HepG2 (cell line): ENCODE measurements at regions not wholly inside any gene's neighbourhood (a gene's known extent, or its start where the extent isn't known, plus 50 kb on each side); places are given as distances from the start of the nearest gene placed in this dataset.

Source experiments
- JARID2 ChIP-seq: sonication (generic); formaldehyde crosslinking; IDR thresholded peaks from 2 replicates; pipeline ENCODE4 v1.8.1; 2023; ENCODE audit warnings: missing genetic modification reagents, inconsistent platforms; ENCODE audit not compliant: insufficient replicate concordance
- MAFK ChIP-seq, 2 experiments: IDR thresholded peaks in 1 of 2; conservative IDR thresholded peaks in 1 of 2; 2 replicates each; pipeline ENCODE4 v1.6.1; 2011; ENCODE audit warnings: improper control_type of control experiment in 2 of 2, low read length in 2 of 2
- TBP ChIP-seq: sonication (generic); formaldehyde crosslinking; IDR thresholded peaks from 2 replicates; pipeline ENCODE4 v1.5.0; 2020; ENCODE audit warnings: missing genetic modification reagents
- ZNF160 ChIP-seq: sonication (generic); formaldehyde crosslinking; IDR thresholded peaks from 2 replicates; pipeline ENCODE4 v1.8.0; 2022; ENCODE audit warnings: mild to moderate bottlenecking, inconsistent platforms, missing genetic modification reagents
- ZNF256 ChIP-seq: sonication (generic); formaldehyde crosslinking; conservative IDR thresholded peaks from 2 replicates; pipeline ENCODE4 v1.4.0; 2020; ENCODE audit warnings: missing genetic modification reagents
- TF ChIP-seq, protein P1 (sequence below): sonication (generic); formaldehyde crosslinking; IDR thresholded peaks from 2 replicates; pipeline ENCODE4 v1.5.0; 2020; ENCODE audit warnings: mild to moderate bottlenecking, missing genetic modification reagents, borderline replicate concordance
- TF ChIP-seq, protein P2 (sequence below): sonication (generic); formaldehyde crosslinking; IDR thresholded peaks from 2 replicates; pipeline ENCODE4 v1.4.0; 2020; ENCODE audit warnings: missing genetic modification reagents

DNA sequence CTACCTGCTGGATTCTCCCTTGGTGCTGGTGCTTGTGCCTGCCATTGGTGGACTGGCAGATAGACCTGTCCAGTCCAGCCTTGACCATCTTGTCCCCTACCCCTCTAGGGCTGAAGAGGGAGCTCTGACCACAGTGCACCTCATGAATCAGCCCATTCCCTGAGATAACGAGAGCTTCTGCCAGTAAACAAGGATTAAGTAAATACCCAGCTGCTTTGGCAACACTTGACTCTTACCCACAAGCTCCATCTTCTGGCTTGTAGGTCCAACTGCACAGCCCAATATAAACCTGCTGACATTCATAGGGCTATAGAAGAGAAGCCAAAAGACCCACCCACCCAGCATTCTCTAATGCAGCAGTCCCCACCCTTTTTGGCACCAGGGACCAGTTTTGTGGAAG is 186.4 kb downstream of the PIK3C3 start (continued):
- TF ChIP-seq, protein P1, sequence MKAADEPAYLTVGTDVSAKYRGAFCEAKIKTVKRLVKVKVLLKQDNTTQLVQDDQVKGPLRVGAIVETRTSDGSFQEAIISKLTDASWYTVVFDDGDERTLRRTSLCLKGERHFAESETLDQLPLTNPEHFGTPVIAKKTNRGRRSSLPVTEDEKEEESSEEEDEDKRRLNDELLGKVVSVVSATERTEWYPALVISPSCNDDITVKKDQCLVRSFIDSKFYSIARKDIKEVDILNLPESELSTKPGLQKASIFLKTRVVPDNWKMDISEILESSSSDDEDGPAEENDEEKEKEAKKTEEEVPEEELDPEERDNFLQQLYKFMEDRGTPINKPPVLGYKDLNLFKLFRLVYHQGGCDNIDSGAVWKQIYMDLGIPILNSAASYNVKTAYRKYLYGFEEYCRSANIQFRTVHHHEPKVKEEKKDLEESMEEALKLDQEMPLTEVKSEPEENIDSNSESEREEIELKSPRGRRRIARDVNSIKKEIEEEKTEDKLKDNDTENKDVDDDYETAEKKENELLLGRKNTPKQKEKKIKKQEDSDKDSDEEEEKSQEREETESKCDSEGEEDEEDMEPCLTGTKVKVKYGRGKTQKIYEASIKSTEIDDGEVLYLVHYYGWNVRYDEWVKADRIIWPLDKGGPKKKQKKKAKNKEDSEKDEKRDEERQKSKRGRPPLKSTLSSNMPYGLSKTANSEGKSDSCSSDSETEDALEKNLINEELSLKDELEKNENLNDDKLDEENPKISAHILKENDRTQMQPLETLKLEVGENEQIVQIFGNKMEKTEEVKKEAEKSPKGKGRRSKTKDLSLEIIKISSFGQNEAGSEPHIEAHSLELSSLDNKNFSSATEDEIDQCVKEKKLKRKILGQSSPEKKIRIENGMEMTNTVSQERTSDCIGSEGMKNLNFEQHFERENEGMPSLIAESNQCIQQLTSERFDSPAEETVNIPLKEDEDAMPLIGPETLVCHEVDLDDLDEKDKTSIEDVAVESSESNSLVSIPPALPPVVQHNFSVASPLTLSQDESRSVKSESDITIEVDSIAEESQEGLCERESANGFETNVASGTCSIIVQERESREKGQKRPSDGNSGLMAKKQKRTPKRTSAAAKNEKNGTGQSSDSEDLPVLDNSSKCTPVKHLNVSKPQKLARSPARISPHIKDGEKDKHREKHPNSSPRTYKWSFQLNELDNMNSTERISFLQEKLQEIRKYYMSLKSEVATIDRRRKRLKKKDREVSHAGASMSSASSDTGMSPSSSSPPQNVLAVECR, result no peak
- TF ChIP-seq, protein P2, sequence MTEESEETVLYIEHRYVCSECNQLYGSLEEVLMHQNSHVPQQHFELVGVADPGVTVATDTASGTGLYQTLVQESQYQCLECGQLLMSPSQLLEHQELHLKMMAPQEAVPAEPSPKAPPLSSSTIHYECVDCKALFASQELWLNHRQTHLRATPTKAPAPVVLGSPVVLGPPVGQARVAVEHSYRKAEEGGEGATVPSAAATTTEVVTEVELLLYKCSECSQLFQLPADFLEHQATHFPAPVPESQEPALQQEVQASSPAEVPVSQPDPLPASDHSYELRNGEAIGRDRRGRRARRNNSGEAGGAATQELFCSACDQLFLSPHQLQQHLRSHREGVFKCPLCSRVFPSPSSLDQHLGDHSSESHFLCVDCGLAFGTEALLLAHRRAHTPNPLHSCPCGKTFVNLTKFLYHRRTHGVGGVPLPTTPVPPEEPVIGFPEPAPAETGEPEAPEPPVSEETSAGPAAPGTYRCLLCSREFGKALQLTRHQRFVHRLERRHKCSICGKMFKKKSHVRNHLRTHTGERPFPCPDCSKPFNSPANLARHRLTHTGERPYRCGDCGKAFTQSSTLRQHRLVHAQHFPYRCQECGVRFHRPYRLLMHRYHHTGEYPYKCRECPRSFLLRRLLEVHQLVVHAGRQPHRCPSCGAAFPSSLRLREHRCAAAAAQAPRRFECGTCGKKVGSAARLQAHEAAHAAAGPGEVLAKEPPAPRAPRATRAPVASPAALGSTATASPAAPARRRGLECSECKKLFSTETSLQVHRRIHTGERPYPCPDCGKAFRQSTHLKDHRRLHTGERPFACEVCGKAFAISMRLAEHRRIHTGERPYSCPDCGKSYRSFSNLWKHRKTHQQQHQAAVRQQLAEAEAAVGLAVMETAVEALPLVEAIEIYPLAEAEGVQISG (CRISPR knock-in tag), result peak; percentile 92
- TF ChIP-seq MAFK (conservative IDR thresholded peaks at IDR 0.05 in 1 of 2, IDR thresholded peaks at IDR 0.05 in 1 of 2; ENCODE audit: low read length in 2 of 2) (no peak), JARID2 (CRISPR knock-in tag) (no peak), ZNF160 (CRISPR knock-in tag) (no peak), TBP (CRISPR knock-in tag) (no peak), ZNF256 (CRISPR knock-in tag) (no peak)
